ENCODE measurements at regions not wholly inside any gene's neighbourhood (a gene's known extent, or its start where the extent isn't known, plus 50 kb on each side); places are given as distances from the start of the nearest gene placed in this dataset.

- intact Hi-C loops (cut with DNase I) = no loop called here
- DNase-seq (ENCODE audit: low spot score) (no peak), ATAC-seq (no peak)
Measured at GRCh38 chr9:95610006-95610785, 93.4 kb upstream of the PTCH1 start.

- DNase-seq (ENCODE audit: low spot score) = no peak
Measured at GRCh38 chr9:95609426-95609825, 92.7 kb upstream of the PTCH1 start.

DNA sequence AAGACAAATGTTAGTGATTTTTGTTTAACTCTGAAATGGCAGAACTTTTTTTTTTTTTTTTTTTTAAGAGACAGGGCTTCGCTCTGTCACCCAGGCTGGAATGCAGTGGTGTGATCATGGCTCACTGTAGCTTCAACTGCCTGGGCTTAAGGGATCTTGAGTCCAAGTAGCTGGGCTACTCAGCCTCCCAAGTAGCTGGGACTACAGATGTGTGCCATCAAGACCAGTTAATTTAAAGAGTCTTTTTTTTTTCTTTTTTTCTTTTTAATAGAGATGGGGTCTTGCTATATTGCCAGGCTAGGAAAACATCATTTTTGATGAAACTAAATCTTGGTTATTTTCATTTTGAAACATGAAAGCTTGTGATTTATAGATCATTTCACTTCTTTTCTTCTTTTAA, 91.6 kb upstream of the PTCH1 start:
- no peak for DNase-seq (ENCODE audit: low spot score)
- no peak for ATAC-seq
- intact Hi-C loops (cut with DNase I) = no loop called here

More at GRCh38 chr9:95609426-95609825, 92.7 kb upstream of the PTCH1 start:
- ATAC-seq = no peak
- intact Hi-C loops (cut with DNase I) = no loop called here

- DNase-seq (ENCODE audit: low spot score) = no peak
- ATAC-seq = no peak
- intact Hi-C loops (cut with DNase I) = no loop called here
Measured at GRCh38 chr9:95607507-95607906, 90.7 kb upstream of the PTCH1 start.

DNA sequence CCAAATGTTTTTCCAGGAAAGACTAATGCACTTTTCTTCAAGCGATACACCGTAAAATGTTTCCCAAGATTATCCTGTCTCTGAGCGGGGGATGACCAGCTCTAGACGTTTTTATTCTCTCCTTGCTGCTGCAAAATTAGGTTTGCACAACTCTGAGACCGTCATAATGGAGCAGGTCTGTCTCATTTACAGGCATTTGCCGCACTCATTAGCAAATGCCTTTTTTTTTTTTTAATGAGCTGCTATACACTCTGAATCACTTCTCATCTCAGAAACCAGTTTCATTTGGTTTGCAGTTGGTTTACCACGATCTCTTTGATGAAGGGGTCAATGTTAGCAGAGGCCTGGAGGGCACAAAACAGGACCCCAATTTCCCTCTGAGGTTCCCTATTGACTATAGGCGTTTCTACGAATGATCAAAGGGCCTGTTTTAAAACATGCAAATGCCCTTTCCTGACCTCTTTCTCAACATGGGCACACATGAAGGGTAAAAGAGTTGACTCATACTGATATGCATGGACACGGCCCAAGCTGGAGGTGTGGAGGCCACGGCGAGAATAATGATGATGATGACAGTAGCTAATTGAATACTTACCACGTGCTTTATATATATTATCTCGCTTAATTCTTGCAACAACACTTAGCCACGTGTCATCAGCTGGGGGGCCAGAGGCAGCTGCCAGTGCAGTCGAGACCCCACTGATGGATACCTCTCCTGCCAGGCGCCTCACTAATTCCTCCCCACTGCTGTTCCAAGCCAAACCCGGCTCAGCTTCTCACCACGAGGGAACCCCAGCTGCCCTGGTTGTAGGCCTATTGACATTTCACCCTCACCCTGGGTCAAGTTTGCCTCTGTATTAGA, 89.9 kb upstream of the PTCH1 start:
- intact Hi-C loops (cut with DNase I) = no loop called here
- ATAC-seq = no peak
- no peak for DNase-seq (ENCODE audit: low spot score)

GRCh38 chr9:95605816-95606488, 89.2 kb upstream of the PTCH1 start:
- intact Hi-C loops (cut with DNase I) = no loop called here
- DNase-seq (ENCODE audit: low spot score) (no peak), ATAC-seq (no peak)

- intact Hi-C loops (cut with DNase I) = no loop called here
- no peak for DNase-seq (ENCODE audit: low spot score)
- ATAC-seq = no peak
Measured at GRCh38 chr9:95605101-95605500, 88.3 kb upstream of the PTCH1 start.

- ATAC-seq (no peak), DNase-seq (ENCODE audit: low spot score) (no peak)
- intact Hi-C loops (cut with DNase I) = no loop called here
Measured at GRCh38 chr9:95598236-95598635, 81.5 kb upstream of the PTCH1 start.

DNA sequence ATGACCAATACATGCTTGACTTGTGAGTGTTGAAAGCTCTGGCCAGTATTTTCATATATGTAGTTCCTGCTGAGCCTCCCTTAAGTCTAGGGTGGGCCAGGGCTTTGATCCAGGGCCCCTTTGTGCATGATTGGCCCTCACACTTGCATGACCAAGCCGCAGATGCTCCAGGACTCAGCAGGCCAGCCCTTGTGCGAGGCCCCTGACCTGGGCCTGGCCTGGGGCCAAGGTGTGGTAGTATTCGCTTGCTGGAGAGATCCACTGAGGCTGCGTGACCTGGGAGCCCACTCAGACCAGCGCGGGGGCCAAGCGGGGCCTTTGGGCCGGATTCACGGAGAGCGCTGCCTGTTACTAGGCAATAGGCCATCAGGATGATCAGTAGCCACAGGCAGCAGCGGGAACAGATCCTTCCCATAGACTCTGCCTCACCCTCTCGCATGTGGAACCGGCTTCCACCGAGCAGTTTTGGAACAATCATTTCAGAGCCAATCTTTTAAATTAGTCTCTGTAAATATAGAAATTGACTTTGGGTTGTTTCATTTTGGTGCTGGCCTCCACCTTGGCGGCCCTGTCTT, 79.0 kb upstream of the PTCH1 start:
- ATAC-seq = peak; percentile 64

GRCh38 chr9:95592931-95593330, 76.2 kb upstream of the PTCH1 start:
- DNase-seq (ENCODE audit: low spot score) = no peak
- no peak for ATAC-seq
- intact Hi-C loops (cut with DNase I) = no loop called here

More for the DNA sequence above, 79.0 kb upstream of the PTCH1 start:
- no peak for DNase-seq (ENCODE audit: low spot score)
- intact Hi-C loops (cut with DNase I) = no loop called here

DNA sequence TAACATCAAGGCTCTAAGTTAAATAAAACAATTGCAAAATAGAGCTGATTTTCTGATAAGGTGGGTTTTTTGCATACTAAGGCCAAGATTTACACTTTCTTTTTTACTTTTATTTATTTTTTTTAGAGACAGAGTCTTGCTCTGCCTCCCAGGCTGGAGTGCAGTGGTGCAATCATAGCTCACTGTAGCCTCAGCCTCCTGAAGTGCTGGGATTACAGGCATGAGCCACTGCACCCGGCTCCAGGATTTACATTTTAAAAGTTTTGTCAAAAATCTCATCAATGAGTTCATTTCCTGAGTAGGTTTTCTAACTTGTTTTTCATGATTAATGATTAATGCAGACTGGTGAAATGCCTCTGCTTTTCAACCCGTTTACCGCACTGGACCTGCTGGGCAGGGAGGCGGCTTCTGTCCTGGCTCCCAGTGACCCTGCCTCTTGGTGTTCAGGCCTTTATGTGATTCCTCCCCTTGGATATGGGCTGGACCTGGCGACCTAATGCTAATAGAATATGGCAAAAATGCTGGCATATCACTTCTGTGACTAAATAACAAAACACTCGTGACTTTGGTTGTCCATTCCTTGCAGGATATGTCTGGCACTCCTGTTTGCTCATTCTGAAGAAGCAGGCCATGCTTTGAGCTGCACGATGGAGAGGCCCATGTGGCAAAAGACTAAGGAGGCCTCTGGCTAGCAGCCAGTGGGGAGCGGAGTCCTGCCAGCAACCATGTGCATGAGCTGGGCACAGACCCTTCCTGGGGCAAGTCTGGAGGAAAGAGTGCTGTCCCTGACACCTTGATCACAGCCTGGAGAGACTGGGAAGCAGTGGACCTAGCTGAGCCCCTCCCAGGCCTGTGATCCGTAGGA, 72.2 kb upstream of the PTCH1 start:
- DNase-seq (ENCODE audit: low spot score) (no peak), ATAC-seq (no peak)
- intact Hi-C loops (cut with DNase I) = no loop called here

DNA sequence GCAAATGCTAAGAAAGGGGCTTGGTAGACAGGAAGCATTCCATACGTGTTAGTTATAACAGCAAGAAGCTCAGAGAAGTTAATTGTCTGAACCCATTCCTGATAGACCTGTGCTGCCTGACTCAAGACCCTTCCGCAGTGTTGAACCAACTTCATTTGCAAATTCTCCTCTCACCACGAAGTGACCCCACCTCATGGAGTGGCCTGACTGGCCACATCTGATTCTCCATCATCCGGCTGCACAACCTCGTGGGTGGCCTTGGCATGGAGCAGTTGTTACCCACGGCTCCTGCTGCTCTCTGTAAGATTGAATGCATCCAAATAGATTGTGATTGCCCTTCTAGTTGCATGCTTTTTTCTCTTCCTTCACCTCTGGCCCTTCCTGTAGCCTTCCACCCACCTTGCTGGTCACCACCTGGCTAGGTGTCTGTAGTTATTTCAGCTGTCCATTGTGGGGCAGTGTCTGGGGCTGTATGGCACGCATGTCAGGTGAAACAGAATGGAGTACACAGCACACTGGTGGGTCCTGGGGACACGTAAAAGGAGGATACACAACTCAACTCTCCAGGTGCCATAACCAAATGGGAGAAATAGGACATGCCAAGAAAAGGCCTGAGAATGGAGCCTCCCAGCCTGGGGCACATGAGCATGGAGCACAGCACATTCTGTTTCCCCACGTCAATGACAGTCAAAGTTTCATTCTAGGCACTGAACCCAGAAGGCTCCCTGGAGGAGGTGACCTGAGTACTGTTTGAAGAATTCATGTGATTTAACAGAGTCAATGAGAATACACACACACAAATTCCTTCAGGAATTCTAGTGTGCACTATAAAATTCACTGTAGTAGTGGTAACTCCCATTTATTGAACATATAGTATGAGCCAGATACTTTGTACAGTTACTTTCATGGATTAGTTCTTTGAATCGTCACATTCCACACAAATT, 70.5 kb upstream of the PTCH1 start:
- intact Hi-C loops (cut with DNase I) = no loop called here

GRCh38 chr9:95586326-95586725, 69.6 kb upstream of the PTCH1 start:
- DNase-seq (ENCODE audit: low spot score) (no peak), ATAC-seq (no peak)
- intact Hi-C loops (cut with DNase I) = no loop called here

More for the DNA sequence above, 70.5 kb upstream of the PTCH1 start:
- DNase-seq (ENCODE audit: low spot score) (no peak), ATAC-seq (no peak)

- no peak for ATAC-seq
- intact Hi-C loops (cut with DNase I) = no loop called here
- DNase-seq (ENCODE audit: low spot score) = no peak
Measured at GRCh38 chr9:95585824-95586223, 69.1 kb upstream of the PTCH1 start.

DNA sequence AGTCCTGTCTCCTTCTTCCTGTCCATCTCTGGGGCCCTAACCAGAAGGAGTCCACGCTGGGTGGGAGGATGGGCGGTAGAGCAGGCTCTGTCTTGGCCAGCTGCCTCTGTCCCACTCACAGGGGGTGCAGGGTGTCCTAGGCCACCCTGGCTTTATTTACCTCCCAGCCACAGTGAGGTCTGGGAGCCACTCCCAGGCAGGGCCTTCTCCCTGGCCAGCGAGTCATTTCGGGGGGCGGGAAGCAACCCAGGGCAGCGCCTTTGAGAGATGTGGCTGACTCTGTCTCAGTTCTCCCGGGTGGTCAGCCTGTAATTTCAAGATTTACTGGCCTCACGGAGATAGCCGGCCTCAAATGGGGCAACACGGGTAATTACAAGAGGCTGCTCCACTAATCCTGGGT, 67.4 kb upstream of the PTCH1 start:
- ATAC-seq (peak; percentile 81), DNase-seq (ENCODE audit: low spot score) (no peak)
- intact Hi-C loops (cut with DNase I) = no loop called here

DNA sequence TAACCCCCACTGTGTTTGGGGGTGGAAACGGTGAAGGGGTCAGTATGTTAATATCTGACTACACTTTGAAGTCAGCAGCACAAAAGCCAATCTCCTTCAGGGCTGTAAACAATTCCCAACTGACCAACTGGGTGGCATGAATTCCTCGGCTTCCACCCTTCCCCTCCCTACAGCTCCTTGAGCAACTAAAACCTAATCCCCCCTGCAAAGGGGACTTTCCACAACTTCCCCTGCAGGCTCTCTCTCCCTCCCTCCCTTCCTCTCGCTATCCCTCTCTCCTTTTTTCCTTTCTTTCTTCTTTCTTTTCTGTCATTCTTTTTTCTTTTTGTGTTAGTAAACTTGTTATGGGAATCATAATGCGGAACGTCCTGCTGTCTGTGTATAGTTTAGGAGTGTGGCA, 65.1 kb upstream of the PTCH1 start:
- DNase-seq (ENCODE audit: low spot score) (no peak), ATAC-seq (no peak)
- intact Hi-C loops (cut with DNase I) = no loop called here
